Fibroblast of lung (primary cell): ENCODE measurements at regions not wholly inside any gene's neighbourhood (a gene's known extent, or its start where the extent isn't known, plus 50 kb on each side); places are given as distances from the start of the nearest gene placed in this dataset.

Source experiments
- DNase-seq, 2 donors: peaks; one replicate each; pipeline versions ENCODE4 v3.0.0 to v3.0.0-alpha.2; 2010; ENCODE audit warnings: low read depth in 2 of 2
- H2AFZ ChIP-seq: 2 replicates; pipeline ENCODE4 v1.5.1; 2012; ENCODE audit warnings: low read length, control low read depth, inconsistent platforms
- H3K27ac ChIP-seq: 2 replicates; pipeline ENCODE4 v1.5.1; 2011; ENCODE audit warnings: low read length, control low read depth; ENCODE audit not compliant: insufficient read depth
- H3K27me3 ChIP-seq: 2 replicates; pipeline ENCODE4 v1.5.1; 2011; ENCODE audit warnings: mild to moderate bottlenecking, low read length; ENCODE audit not compliant: control insufficient read depth, insufficient read depth
- H3K36me3 ChIP-seq: 2 replicates; pipeline ENCODE4 v1.5.1; 2011; ENCODE audit warnings: low read length; ENCODE audit not compliant: control insufficient read depth, insufficient read depth
- H3K4me1 ChIP-seq: 2 replicates; pipeline ENCODE4 v1.5.1; 2011; ENCODE audit warnings: low read length; ENCODE audit not compliant: control insufficient read depth, insufficient read depth; ENCODE audit errors: extremely low read depth
- H3K4me2 ChIP-seq: 2 replicates; pipeline ENCODE4 v1.5.1; 2011; ENCODE audit warnings: low read length, control low read depth; ENCODE audit not compliant: insufficient read depth; ENCODE audit errors: extremely low read depth
- H3K4me3 ChIP-seq, 4 experiments: fragments of 200-600 bp in 1 of 4; sonication (generic) in 1 of 4; replicated peaks in 1 of 4; 2 replicates each; pipeline ENCODE4 v1.5.1; 2011 to 2016; ENCODE audit warnings: low read length in 4 of 4, low read depth in 3 of 4, mild to moderate bottlenecking in 3 of 4, control low read depth in 2 of 4, inconsistent platforms in 1 of 4, mixed read lengths in 1 of 4; ENCODE audit not compliant: insufficient read depth in 1 of 4; ENCODE audit errors: control extremely low read depth in 1 of 4
- H3K79me2 ChIP-seq: 2 replicates; pipeline ENCODE4 v1.5.1; 2012; ENCODE audit warnings: mild to moderate bottlenecking, low read length, inconsistent platforms; ENCODE audit not compliant: control insufficient read depth, insufficient read depth
- H3K9ac ChIP-seq: 2 replicates; pipeline ENCODE4 v1.5.1; 2011; ENCODE audit warnings: mild to moderate bottlenecking, low read length, control low read depth; ENCODE audit not compliant: insufficient read depth
- H3K9me3 ChIP-seq: 2 replicates; pipeline ENCODE4 v1.5.1; 2012; ENCODE audit warnings: low read depth, low read length; ENCODE audit not compliant: control insufficient read depth, insufficient read depth
- H4K20me1 ChIP-seq: 2 replicates; pipeline ENCODE4 v1.5.1; 2011; ENCODE audit warnings: low read length; ENCODE audit not compliant: control insufficient read depth, insufficient read depth; ENCODE audit errors: extremely low read depth
- EZH2 ChIP-seq: IDR thresholded peaks from 2 replicates; pipeline ENCODE4 v1.5.1; 2012; ENCODE audit warnings: low read length, control low read depth, mild to moderate bottlenecking; ENCODE audit errors: missing control alignments
- TF ChIP-seq, protein P1 (sequence below), 2 donors: IDR thresholded peaks in 1 of 2; conservative IDR thresholded peaks in 1 of 2; 1 replicate in 1 of 2; 2 replicates in 1 of 2; pipeline ENCODE4 v1.5.1; 2011 to 2012; ENCODE audit warnings: low read length in 2 of 2, control low read depth in 1 of 2, inconsistent platforms in 1 of 2, low read depth in 1 of 2, mild to moderate bottlenecking in 1 of 2

DNA sequence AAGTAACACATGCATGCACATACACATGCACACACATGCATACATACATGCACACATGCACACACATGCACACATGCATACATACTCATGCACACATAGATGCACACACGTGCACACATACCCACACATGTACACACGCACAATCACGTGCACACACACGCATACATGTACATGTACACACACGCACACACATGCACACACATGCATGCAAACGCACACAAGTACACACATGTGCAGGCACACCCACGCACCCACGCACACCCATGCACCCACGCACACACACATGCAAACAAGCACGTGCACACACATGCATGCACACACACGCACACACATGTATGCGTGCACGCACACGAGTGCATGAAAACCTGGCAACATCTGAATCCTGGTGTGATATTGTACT, 232.7 kb upstream of the CDH4 start:
- H2AFZ ChIP-seq: no peak overlapping the region
- no peak for TF ChIP-seq EZH2
- no peak overlapping the region for H3K27ac ChIP-seq
- no peaks in the 10 kb centered on the region for H3K9me3 ChIP-seq
- H3K27me3 ChIP-seq: no peaks in the 10 kb centered on the region
- no peaks in the 10 kb centered on the region for H3K4me1 ChIP-seq
- DNase-seq: no peak
- no peak overlapping the region for H3K4me3 ChIP-seq
- H3K36me3 ChIP-seq: no peaks in the 10 kb centered on the region
- no peaks in the 10 kb centered on the region for H3K79me2 ChIP-seq
- H3K9ac ChIP-seq: no peak overlapping the region
- H4K20me1 ChIP-seq: no peaks in the 10 kb centered on the region
- H3K4me2 ChIP-seq: no peak overlapping the region

DNA sequence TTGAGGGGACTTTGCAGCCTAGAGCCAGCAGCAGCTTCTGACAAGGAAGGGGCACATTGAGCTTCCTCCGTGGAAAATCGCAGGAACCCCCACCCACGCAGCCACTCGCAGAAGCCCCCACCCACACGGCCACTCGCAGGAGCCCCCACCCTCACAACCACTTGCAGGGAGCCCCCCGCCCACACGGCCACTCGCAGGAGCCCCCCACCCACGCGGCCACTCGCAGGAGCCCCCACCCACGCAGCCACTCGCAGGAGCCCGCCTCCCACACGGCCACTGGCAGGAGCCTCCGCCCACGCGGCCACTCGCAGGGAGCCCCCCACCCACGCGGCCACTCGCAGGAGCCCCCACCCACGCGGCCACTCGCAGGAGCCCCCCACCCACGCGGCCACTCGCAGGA, 228.4 kb upstream of the CDH4 start:
- H3K27me3 ChIP-seq: no peaks in the 10 kb centered on the region
- H4K20me1 ChIP-seq: no peaks in the 10 kb centered on the region
- H3K36me3 ChIP-seq: no peaks in the 10 kb centered on the region

DNA sequence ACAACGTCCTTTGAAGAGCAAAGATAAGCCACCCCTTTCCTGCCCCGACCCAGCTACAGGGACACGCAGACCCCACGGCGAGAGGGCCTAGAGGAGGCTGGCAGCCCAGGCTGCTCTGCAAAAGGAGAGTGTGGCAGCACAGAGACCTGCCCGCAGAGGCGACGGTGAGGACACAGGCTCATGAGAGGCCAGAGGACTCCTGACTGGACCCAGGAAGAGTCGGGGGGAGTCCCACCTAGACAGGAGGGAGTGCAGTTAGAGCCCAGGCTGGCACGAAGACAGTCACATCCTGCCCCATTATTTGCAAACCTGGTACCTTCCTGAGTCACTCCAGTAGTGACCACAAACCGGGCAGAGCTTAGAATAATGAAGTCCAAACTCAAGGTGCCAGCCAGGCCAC, 227.7 kb upstream of the CDH4 start:
- no peaks in the 10 kb centered on the region for H4K20me1 ChIP-seq
- H2AFZ ChIP-seq: no peak overlapping the region
- no peaks in the 10 kb centered on the region for H3K27me3 ChIP-seq
- TF ChIP-seq, protein P1, sequence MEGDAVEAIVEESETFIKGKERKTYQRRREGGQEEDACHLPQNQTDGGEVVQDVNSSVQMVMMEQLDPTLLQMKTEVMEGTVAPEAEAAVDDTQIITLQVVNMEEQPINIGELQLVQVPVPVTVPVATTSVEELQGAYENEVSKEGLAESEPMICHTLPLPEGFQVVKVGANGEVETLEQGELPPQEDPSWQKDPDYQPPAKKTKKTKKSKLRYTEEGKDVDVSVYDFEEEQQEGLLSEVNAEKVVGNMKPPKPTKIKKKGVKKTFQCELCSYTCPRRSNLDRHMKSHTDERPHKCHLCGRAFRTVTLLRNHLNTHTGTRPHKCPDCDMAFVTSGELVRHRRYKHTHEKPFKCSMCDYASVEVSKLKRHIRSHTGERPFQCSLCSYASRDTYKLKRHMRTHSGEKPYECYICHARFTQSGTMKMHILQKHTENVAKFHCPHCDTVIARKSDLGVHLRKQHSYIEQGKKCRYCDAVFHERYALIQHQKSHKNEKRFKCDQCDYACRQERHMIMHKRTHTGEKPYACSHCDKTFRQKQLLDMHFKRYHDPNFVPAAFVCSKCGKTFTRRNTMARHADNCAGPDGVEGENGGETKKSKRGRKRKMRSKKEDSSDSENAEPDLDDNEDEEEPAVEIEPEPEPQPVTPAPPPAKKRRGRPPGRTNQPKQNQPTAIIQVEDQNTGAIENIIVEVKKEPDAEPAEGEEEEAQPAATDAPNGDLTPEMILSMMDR (conservative IDR thresholded peaks at IDR 0.05 in 1 of 2, IDR thresholded peaks at IDR 0.05 in 1 of 2; ENCODE audit: low read depth in 1 of 2, low read length in 2 of 2): no peak
- no peak for TF ChIP-seq EZH2
- H3K36me3 ChIP-seq: no peaks in the 10 kb centered on the region
- H3K27ac ChIP-seq: no peak overlapping the region
- no peak overlapping the region for H3K4me3 ChIP-seq
- DNase-seq: no peak
- no peak overlapping the region for H3K9ac ChIP-seq
- H3K9me3 ChIP-seq: no peaks in the 10 kb centered on the region
- no peaks in the 10 kb centered on the region for H3K4me1 ChIP-seq
- no peak overlapping the region for H3K4me2 ChIP-seq
- no peaks in the 10 kb centered on the region for H3K79me2 ChIP-seq

More for the DNA sequence above, 228.4 kb upstream of the CDH4 start:
- Histone ChIP-seq H3K4me3 (no peak overlapping the region), H3K9ac (no peak overlapping the region), H3K4me1 (no peaks in the 10 kb centered on the region), H2AFZ (no peak overlapping the region), H3K9me3 (no peaks in the 10 kb centered on the region), H3K4me2 (no peak overlapping the region), H3K27ac (no peak overlapping the region), H3K79me2 (no peaks in the 10 kb centered on the region)
- no peak for TF ChIP-seq EZH2
- TF ChIP-seq, protein P1 (conservative IDR thresholded peaks at IDR 0.05 in 1 of 2, IDR thresholded peaks at IDR 0.05 in 1 of 2; ENCODE audit: low read depth in 1 of 2, low read length in 2 of 2): no peak
- no peak for DNase-seq
